ENCODE measurements at regions not wholly inside any gene's neighbourhood (a gene's known extent, or its start where the extent isn't known, plus 50 kb on each side); places are given as distances from the start of the nearest gene placed in this dataset.

DNA sequence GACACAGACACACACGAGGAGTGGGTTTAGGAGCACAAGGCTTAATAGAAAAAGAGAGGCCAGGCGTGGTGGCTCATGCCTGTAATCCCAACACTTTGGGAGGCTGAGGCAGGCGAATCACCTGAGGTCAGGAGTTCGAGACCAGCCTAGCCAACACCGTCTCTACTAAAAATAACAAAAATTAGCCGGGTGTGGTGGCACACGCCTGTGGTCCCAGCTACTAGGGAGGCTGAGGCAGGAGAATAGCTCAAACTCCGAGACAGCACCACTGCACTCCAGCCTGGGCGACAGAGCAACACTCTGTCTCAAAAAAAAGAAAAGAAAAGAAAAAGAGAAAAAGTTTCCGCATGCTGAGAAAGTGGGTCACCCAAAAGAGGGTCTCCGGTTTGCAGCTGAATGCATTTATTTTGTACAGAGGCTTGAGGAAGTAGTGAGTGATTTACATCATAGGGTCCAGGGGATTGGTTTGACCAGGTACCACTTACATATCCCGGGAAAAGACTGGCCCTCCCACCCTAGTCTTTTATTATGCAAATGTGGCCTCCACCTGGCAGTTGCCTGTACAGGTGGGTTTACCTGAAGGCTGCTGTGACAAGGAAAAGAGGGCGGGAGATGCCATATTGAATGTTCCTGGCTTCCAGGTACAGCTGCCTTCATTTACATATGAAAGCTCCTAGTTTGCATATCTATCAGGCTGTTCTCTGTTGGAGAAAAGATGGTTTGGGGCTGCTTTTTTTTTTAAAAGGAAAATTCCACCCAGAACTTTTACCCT is 366.2 kb upstream of the GRAMD2B start:
- TF ChIP-seq ZNF274 (IDR thresholded peaks at IDR 0.05; ENCODE audit: low read depth, low read length) (no peak), YY1 (IDR thresholded peaks at IDR 0.05; ENCODE audit: insufficient read depth, insufficient read length) (no peak)
